GM19025 (cell line): ENCODE measurements at regions not wholly inside any gene's neighbourhood (a gene's known extent, or its start where the extent isn't known, plus 50 kb on each side); places are given as distances from the start of the nearest gene placed in this dataset.

Source experiments
- ATAC-seq: cut with Tn5 transposase; IDR thresholded peaks from one replicate; pipeline ENCODE4 v1.9.1; 2021; ENCODE audit warnings: mild to moderate bottlenecking, low read depth, moderate library complexity; ENCODE audit not compliant: unreplicated experiment

- no peak for ATAC-seq
These were observed 466.4 kb upstream of the ARGLU1 start for GRCh38 chr13:107034236-107034872.

- no peak for ATAC-seq
These were observed 463.8 kb upstream of the ARGLU1 start for GRCh38 chr13:107031716-107032115.

GRCh38 chr13:107028751-107029150 lies 460.8 kb upstream of the ARGLU1 start:
- ATAC-seq, result no peak

GRCh38 chr13:107025991-107026390 lies 458.1 kb upstream of the ARGLU1 start:
- no peak for ATAC-seq

GRCh38 chr13:107023335-107023734 lies 455.4 kb upstream of the ARGLU1 start:
- no peak for ATAC-seq

- no peak for ATAC-seq
These were observed 452.5 kb upstream of the ARGLU1 start for GRCh38 chr13:107020393-107020792.

GRCh38 chr13:107018285-107018684 lies 450.3 kb upstream of the ARGLU1 start:
- no peak for ATAC-seq

- ATAC-seq, result no peak
These were observed 438.7 kb upstream of the ARGLU1 start for GRCh38 chr13:107006661-107007060.

- ATAC-seq, result no peak
These were observed 437.6 kb upstream of the ARGLU1 start for GRCh38 chr13:107005577-107005976.

- no peak for ATAC-seq
These were observed 436.0 kb upstream of the ARGLU1 start for GRCh38 chr13:107003911-107004310.

- ATAC-seq, result no peak
These were observed 430.7 kb upstream of the ARGLU1 start for GRCh38 chr13:106998664-106999063.

- no peak for ATAC-seq
These were observed 429.8 kb upstream of the ARGLU1 start for GRCh38 chr13:106997696-106998095.

- ATAC-seq, result no peak
These were observed 429.1 kb upstream of the ARGLU1 start for GRCh38 chr13:106996867-106997618.

GRCh38 chr13:106990594-106990993 lies 422.7 kb upstream of the ARGLU1 start:
- ATAC-seq, result no peak

GRCh38 chr13:106989876-106990275 lies 421.9 kb upstream of the ARGLU1 start:
- ATAC-seq, result no peak

- ATAC-seq, result no peak
These were observed 419.5 kb upstream of the ARGLU1 start for GRCh38 chr13:106987427-106987785.

- ATAC-seq, result no peak
These were observed 418.9 kb upstream of the ARGLU1 start for GRCh38 chr13:106986687-106987426.

GRCh38 chr13:106986033-106986484 lies 418.1 kb upstream of the ARGLU1 start:
- no peak for ATAC-seq

- no peak for ATAC-seq
These were observed 417.5 kb upstream of the ARGLU1 start for GRCh38 chr13:106985481-106985880.

- no peak for ATAC-seq
These were observed 413.1 kb upstream of the ARGLU1 start for GRCh38 chr13:106981051-106981450.

GRCh38 chr13:106967391-106967790 lies 399.5 kb upstream of the ARGLU1 start:
- no peak for ATAC-seq
